GM06990 (cell line): ENCODE measurements at regions not wholly inside any gene's neighbourhood (a gene's known extent, or its start where the extent isn't known, plus 50 kb on each side); places are given as distances from the start of the nearest gene placed in this dataset.

Experiments
- DNase-seq: peaks from one replicate; pipeline ENCODE4 v3.0.0-alpha.2; 2011; ENCODE audit not compliant: insufficient read length; ENCODE audit errors: extremely low read depth
- H3K27me3 ChIP-seq: replicated peaks from 2 replicates; pipeline ENCODE4 v1.6.0; 2011; ENCODE audit warnings: low read length; ENCODE audit not compliant: control insufficient read depth, insufficient read depth
- H3K36me3 ChIP-seq: 2 replicates; pipeline ENCODE4 v1.5.1; 2011; ENCODE audit warnings: low read length; ENCODE audit not compliant: control insufficient read depth, insufficient read depth
- H3K4me3 ChIP-seq: replicated peaks from 2 replicates; pipeline ENCODE4 v1.5.1; 2011; ENCODE audit warnings: low read depth, mild to moderate bottlenecking, control low read depth, low read length
- TF ChIP-seq, protein P1 (sequence below): IDR thresholded peaks from 2 replicates; pipeline ENCODE4 v1.5.1; 2011; ENCODE audit warnings: low read length, control low read depth, mild to moderate bottlenecking, inconsistent platforms; ENCODE audit not compliant: insufficient read depth, poor library complexity, severe bottlenecking

DNA sequence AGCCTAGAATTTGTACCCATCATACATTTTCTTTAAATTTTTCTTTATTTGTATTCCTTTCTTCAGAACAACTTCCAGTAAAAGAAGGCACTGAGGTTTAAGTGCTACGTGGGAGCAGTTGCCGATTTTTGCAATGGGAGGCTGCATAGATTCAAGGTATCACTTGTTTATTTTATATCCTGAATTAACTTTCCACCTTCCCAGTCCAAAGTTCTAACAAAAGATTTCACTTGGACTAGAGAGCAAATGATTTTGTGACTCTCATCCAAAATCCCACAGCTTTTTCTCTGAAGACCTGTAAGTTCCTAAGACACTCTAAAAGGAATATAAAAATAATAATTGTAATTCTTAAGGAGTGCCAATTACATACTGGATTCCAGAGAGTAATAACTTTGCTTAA, 139.1 kb upstream of the SPRY4 start:
- DNase-seq = no peak
- Histone ChIP-seq H3K36me3 (no peaks in the 10 kb centered on the region), H3K27me3 (peaks cover 1% of the 10 kb centered on the region), H3K4me3 (no peak overlapping the region)
- TF ChIP-seq, protein P1, sequence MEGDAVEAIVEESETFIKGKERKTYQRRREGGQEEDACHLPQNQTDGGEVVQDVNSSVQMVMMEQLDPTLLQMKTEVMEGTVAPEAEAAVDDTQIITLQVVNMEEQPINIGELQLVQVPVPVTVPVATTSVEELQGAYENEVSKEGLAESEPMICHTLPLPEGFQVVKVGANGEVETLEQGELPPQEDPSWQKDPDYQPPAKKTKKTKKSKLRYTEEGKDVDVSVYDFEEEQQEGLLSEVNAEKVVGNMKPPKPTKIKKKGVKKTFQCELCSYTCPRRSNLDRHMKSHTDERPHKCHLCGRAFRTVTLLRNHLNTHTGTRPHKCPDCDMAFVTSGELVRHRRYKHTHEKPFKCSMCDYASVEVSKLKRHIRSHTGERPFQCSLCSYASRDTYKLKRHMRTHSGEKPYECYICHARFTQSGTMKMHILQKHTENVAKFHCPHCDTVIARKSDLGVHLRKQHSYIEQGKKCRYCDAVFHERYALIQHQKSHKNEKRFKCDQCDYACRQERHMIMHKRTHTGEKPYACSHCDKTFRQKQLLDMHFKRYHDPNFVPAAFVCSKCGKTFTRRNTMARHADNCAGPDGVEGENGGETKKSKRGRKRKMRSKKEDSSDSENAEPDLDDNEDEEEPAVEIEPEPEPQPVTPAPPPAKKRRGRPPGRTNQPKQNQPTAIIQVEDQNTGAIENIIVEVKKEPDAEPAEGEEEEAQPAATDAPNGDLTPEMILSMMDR = no peak

DNA sequence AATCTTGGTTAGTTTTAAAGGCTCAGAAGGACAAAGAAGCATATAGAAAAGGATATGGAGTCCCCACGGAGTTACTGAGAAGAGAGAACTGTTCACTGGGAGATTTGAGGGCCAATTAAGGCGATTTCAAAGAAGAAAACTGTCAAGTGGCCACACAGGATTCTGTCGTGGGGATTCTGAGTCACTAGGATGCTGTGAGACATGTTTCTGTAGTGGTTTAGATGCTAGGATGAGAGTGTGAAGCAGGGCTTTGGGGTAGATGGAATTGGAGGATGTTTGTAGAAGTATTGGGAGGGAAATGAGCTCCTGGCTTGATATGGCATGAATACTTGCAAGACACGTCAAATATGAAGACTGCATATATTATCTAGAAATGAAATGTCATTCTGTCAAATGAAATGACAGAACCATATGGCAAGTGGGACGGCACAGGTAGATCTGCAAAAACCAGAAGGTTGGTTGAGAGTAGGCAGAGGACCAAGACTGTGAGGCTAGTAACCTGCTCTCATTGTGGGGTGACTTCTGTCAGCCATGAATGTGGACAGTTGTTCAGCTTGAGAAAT, 136.3 kb upstream of the SPRY4 start:
- no peaks in the 10 kb centered on the region for H3K36me3 ChIP-seq
- H3K4me3 ChIP-seq = no peak overlapping the region
- no peak for DNase-seq
- TF ChIP-seq, protein P1 = no peak
- no peaks in the 10 kb centered on the region; the same call in none of the 2 replicates for H3K27me3 ChIP-seq

DNA sequence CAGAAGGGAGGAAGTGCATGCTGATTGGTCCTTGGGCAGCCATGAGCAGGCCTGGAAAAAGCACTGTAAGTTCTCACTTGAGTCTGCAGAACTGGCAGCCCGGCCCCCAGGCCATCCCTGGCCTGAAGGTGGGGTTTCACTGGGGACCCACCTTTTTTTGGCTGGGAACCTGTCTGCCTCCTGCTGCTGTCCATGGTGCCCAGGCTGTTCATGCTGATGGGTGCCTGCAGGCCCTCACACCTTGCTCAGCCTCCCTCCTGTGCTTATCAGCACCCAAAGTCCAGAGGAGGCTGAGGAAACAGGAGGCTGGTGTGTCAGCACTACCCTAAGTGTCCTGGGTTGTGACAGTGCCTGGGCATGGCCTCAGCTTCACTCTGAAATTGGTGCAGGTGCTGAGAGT, 134.4 kb upstream of the SPRY4 start:
- H3K27me3 ChIP-seq = no peaks in the 10 kb centered on the region; the same call in none of the 2 replicates
- no peak for DNase-seq
- no peaks in the 10 kb centered on the region for H3K36me3 ChIP-seq
- no peak overlapping the region for H3K4me3 ChIP-seq
- TF ChIP-seq, protein P1 = no peak

DNA sequence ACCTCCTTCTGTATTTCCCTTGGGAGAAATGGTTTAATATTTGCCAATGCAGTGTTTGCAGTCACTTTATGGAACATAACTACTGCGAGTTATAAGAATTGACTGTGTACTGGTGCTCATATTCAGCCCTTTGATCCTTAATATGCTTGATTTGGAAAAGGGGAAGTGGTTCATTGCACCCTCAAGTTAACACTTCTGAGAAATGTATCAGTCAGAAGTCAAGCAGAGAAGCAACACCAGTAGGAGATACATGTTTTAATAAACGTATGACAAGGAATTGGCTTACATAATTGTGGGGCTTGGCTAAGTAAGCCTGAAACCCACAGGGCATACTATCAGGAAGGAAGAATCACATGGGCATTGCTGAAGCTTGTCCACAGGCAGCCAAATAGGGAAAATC, 131.0 kb upstream of the SPRY4 start:
- H3K36me3 ChIP-seq = no peaks in the 10 kb centered on the region
- no peak overlapping the region for H3K4me3 ChIP-seq
- H3K27me3 ChIP-seq = no peaks in the 10 kb centered on the region
- no peak for DNase-seq
- TF ChIP-seq, protein P1 = no peak

DNA sequence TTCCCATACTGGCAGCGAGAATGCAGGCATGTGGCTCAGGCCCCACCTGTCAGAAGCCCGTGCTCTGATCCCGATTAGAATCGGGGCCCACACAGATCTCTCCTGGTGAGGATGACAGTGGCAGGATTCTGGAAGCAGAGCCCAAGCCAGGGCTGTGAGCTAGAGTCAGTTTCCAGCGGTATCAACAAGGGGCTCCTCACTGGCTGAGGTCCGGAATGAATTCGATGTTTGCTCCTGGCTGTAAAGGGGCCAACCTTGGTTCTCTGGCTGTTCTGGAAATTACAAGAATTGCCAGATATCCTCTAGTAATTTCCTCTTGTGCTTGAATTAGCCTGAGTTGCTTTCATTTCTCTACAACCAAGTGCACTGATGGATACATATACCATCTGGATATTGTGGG, 129.1 kb upstream of the SPRY4 start:
- H3K36me3 ChIP-seq = no peaks in the 10 kb centered on the region
- TF ChIP-seq, protein P1 = no peak
- H3K27me3 ChIP-seq = no peaks in the 10 kb centered on the region
- H3K4me3 ChIP-seq = no peak overlapping the region
- no peak for DNase-seq

DNA sequence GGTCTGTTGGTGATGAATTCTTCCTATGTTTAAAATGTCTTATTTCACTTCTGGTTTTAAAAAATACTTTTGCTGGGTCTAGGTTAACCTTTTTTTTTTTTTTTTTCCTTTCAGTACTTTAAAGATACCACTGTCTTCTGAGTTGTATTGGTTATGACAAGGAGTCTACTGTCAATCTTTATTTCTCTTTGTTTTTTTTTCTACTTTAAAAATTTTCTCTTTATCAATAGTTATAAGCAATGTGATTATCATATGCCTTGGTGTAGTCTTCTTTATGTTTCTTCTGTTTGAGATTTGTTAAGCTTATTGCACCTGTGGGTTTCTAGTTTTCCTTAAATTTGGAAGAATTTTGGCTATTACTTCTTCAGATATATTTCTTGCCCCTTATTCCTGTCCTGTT, 125.6 kb upstream of the SPRY4 start:
- no peak for DNase-seq

More for the DNA sequence above, 125.6 kb upstream of the SPRY4 start:
- Histone ChIP-seq H3K4me3 (no peak overlapping the region), H3K27me3 (no peaks in the 10 kb centered on the region), H3K36me3 (no peaks in the 10 kb centered on the region)
- TF ChIP-seq, protein P1 = no peak
